Vagina (tissue), 2 donors: ENCODE measurements at regions not wholly inside any gene's neighbourhood (a gene's known extent, or its start where the extent isn't known, plus 50 kb on each side); places are given as distances from the start of the nearest gene placed in this dataset.
"Not testable (repeated sequence)": the region's sequence is repeated elsewhere in the genome, so short reads cannot be mapped to it uniquely, and the experiment has no call there.

Experiments used
- DNase-seq, 2 donors: peaks; one replicate each; pipeline ENCODE4 v3.0.0-alpha.2; 2017; ENCODE audit errors: extremely low spot score in 2 of 2
- H3K27ac ChIP-seq: fragments of 200-600 bp; sonication (generic); one replicate; pipeline ENCODE4 v1.5.1; 2019
- H3K27me3 ChIP-seq: fragments of 200-600 bp; sonication (generic); one replicate; pipeline ENCODE4 v1.5.1; 2019
- H3K36me3 ChIP-seq, 2 donors: fragments of 200-600 bp; sonication (generic); one replicate each; pipeline ENCODE4 v1.5.1; 2017 to 2019
- H3K4me1 ChIP-seq: fragments of 200-600 bp; sonication (generic); one replicate; pipeline ENCODE4 v1.5.1; 2019
- H3K4me3 ChIP-seq, 2 donors: fragments of 200-600 bp; sonication (generic); 1 replicate in 1 of 2; 2 replicates in 1 of 2; pipeline ENCODE4 v1.5.1; 2016 to 2019
- H3K9me3 ChIP-seq: fragments of 200-600 bp; sonication (generic); one replicate; pipeline ENCODE4 v1.5.1; 2019
- CTCF ChIP-seq, 3 experiments: fragments of 450-650 bp in 2 of 3; fragments of 200-600 bp in 1 of 3; sonication (generic) in 1 of 3; IDR thresholded peaks; one replicate each; pipeline ENCODE4 v1.5.1; 2017 to 2019; ENCODE audit warnings: antibody characterized with exemption in 3 of 3, mild to moderate bottlenecking in 2 of 3, moderate library complexity in 2 of 3
- POLR2A ChIP-seq, 2 donors: fragments of 450-650 bp; IDR thresholded peaks; one replicate each; pipeline ENCODE4 v1.6.1; 2017; ENCODE audit warnings: antibody characterized with exemption in 2 of 2, mild to moderate bottlenecking in 2 of 2, moderate library complexity in 2 of 2
- POLR2AphosphoS5 ChIP-seq, 2 donors: sonication (generic); formaldehyde crosslinking; IDR thresholded peaks; one replicate each; pipeline ENCODE4 v1.9.0; 2017; ENCODE audit warnings: antibody characterized with exemption in 2 of 2, mild to moderate bottlenecking in 2 of 2, low read depth in 1 of 2; ENCODE audit not compliant: insufficient read depth in 1 of 2
- intact Hi-C: fragments of 100-400 bp; cut with DNase I; formaldehyde crosslinking; loops from one replicate; pipeline ENCODE4 v1.15.1; 2023

- Histone ChIP-seq H3K4me1 (no peaks in the 10 kb centered on the region), H3K36me3 (no peaks in the 10 kb centered on the region), H3K27me3 (no peaks in the 10 kb centered on the region), H3K27ac (no peak overlapping the region), H3K9me3 (no peaks in the 10 kb centered on the region), H3K4me3 (no peak overlapping the region)
- intact Hi-C loops, result no loop called here
- TF ChIP-seq POLR2AphosphoS5 (IDR thresholded peaks at IDR 0.05; ENCODE audit: insufficient read depth in 1 of 2, low read depth in 1 of 2) (no peak), POLR2A (IDR thresholded peaks at IDR 0.05) (no peak), CTCF (IDR thresholded peaks at IDR 0.05) (no peak)
- DNase-seq, result no peak
These were observed 525.0 kb downstream of the ZEB2 start for GRCh38 chr2:143994961-143995360.

GRCh38 chr2:143991596-143991995 is 528.3 kb downstream of the ZEB2 start:
- H3K27ac ChIP-seq, H3K9me3 ChIP-seq, intact Hi-C loops, H3K36me3 ChIP-seq, H3K4me3 ChIP-seq, H3K27me3 ChIP-seq, H3K4me1 ChIP-seq, DNase-seq: not testable (repeated sequence)

GRCh38 chr2:143988082-143988481 is 531.8 kb downstream of the ZEB2 start:
- no peak for TF ChIP-seq POLR2A (IDR thresholded peaks at IDR 0.05)
- TF ChIP-seq CTCF (IDR thresholded peaks at IDR 0.05), result no peak
- no peak for TF ChIP-seq POLR2AphosphoS5 (IDR thresholded peaks at IDR 0.05; ENCODE audit: insufficient read depth in 1 of 2, low read depth in 1 of 2)
- Histone ChIP-seq H3K36me3 (no peaks in the 10 kb centered on the region), H3K27me3 (no peaks in the 10 kb centered on the region), H3K4me1 (no peaks in the 10 kb centered on the region), H3K4me3 (no peak overlapping the region), H3K27ac (no peak overlapping the region), H3K9me3 (no peaks in the 10 kb centered on the region)
- no peak for DNase-seq
- intact Hi-C loops, result no loop called here

GRCh38 chr2:143981428-143981827 is 538.5 kb downstream of the ZEB2 start:
- no peaks in the 10 kb centered on the region for H3K36me3 ChIP-seq
- no peaks in the 10 kb centered on the region for H3K27me3 ChIP-seq
- no peak for TF ChIP-seq POLR2AphosphoS5 (IDR thresholded peaks at IDR 0.05; ENCODE audit: insufficient read depth in 1 of 2, low read depth in 1 of 2)
- no peak for TF ChIP-seq CTCF (IDR thresholded peaks at IDR 0.05)
- no peak for TF ChIP-seq POLR2A (IDR thresholded peaks at IDR 0.05)
- H3K4me3 ChIP-seq, result no peak overlapping the region
- no peak overlapping the region for H3K27ac ChIP-seq
- no peaks in the 10 kb centered on the region for H3K9me3 ChIP-seq
- H3K4me1 ChIP-seq, result no peaks in the 10 kb centered on the region
- intact Hi-C loops, result no loop called here
- no peak for DNase-seq

- Histone ChIP-seq H3K27ac (no peak overlapping the region), H3K4me1 (no peaks in the 10 kb centered on the region), H3K27me3 (no peaks in the 10 kb centered on the region), H3K9me3 (no peaks in the 10 kb centered on the region), H3K36me3 (no peaks in the 10 kb centered on the region), H3K4me3 (no peak overlapping the region)
- DNase-seq, result no peak
- TF ChIP-seq POLR2A (IDR thresholded peaks at IDR 0.05) (no peak), CTCF (IDR thresholded peaks at IDR 0.05) (no peak), POLR2AphosphoS5 (IDR thresholded peaks at IDR 0.05; ENCODE audit: insufficient read depth in 1 of 2, low read depth in 1 of 2) (no peak)
- intact Hi-C loops, result no loop called here
These were observed 542.6 kb downstream of the ZEB2 start for GRCh38 chr2:143977356-143977755.

- Histone ChIP-seq H3K4me3 (no peak overlapping the region), H3K4me1 (no peaks in the 10 kb centered on the region), H3K27me3 (no peaks in the 10 kb centered on the region), H3K9me3 (no peaks in the 10 kb centered on the region), H3K27ac (no peak overlapping the region), H3K36me3 (no peaks in the 10 kb centered on the region)
- TF ChIP-seq POLR2A (IDR thresholded peaks at IDR 0.05), result no peak
- no peak for TF ChIP-seq POLR2AphosphoS5 (IDR thresholded peaks at IDR 0.05; ENCODE audit: insufficient read depth in 1 of 2, low read depth in 1 of 2)
- no peak for TF ChIP-seq CTCF (IDR thresholded peaks at IDR 0.05)
- intact Hi-C loops, result no loop called here
- DNase-seq, result no peak
These were observed 544.7 kb downstream of the ZEB2 start for GRCh38 chr2:143975216-143975615.
